MM.1S (cell line): ENCODE measurements at regions not wholly inside any gene's neighbourhood (a gene's known extent, or its start where the extent isn't known, plus 50 kb on each side); places are given as distances from the start of the nearest gene placed in this dataset.

Experiments used
- EZH2 ChIP-seq: fragments of 300-600 bp; sonication (generic); optimal IDR thresholded peaks from 2 replicates; pipeline ENCODE3; 2017; ENCODE audit warnings: low read depth, mild to moderate bottlenecking, antibody characterized with exemption, low read length, mixed read lengths
- EZH2phosphoT487 ChIP-seq: fragments of 300-600 bp; sonication (generic); IDR thresholded peaks from 2 replicates; pipeline ENCODE4 v1.6.1; 2018; ENCODE audit warnings: antibody characterized with exemption, low read length
- TF ChIP-seq, protein P1 (sequence below): fragments of 300-600 bp; sonication (generic); IDR thresholded peaks from 2 replicates; pipeline ENCODE4 v1.5.1; 2016; ENCODE audit warnings: antibody characterized with exemption, low read length, mixed read lengths

GRCh38 chr2:20917287-20917660 lies 94.4 kb upstream of the LDAH start:
- TF ChIP-seq, protein P1, sequence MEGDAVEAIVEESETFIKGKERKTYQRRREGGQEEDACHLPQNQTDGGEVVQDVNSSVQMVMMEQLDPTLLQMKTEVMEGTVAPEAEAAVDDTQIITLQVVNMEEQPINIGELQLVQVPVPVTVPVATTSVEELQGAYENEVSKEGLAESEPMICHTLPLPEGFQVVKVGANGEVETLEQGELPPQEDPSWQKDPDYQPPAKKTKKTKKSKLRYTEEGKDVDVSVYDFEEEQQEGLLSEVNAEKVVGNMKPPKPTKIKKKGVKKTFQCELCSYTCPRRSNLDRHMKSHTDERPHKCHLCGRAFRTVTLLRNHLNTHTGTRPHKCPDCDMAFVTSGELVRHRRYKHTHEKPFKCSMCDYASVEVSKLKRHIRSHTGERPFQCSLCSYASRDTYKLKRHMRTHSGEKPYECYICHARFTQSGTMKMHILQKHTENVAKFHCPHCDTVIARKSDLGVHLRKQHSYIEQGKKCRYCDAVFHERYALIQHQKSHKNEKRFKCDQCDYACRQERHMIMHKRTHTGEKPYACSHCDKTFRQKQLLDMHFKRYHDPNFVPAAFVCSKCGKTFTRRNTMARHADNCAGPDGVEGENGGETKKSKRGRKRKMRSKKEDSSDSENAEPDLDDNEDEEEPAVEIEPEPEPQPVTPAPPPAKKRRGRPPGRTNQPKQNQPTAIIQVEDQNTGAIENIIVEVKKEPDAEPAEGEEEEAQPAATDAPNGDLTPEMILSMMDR: no peak
- TF ChIP-seq EZH2phosphoT487 (no peak), EZH2 (no peak)
